H1 (cell line): ENCODE measurements at regions not wholly inside any gene's neighbourhood (a gene's known extent, or its start where the extent isn't known, plus 50 kb on each side); places are given as distances from the start of the nearest gene placed in this dataset.

ENCODE experiments used
- CTCF ChIA-PET: fragments of 300-600 bp; sonication (Branson Sonifier 250); formaldehyde crosslinking; loops from one replicate; lab custom pipeline; 2021; ENCODE audit not compliant: partially characterized antibody; lab: Charles Lee
- POLR2A ChIA-PET: fragments of 300-600 bp; sonication (Branson Sonifier 250); formaldehyde crosslinking; loops from one replicate; lab custom pipeline; 2021; ENCODE audit warnings: inconsistent platforms; ENCODE audit not compliant: partially characterized antibody; lab: Charles Lee
- DNase-seq, 2 experiments: peaks; one replicate each; pipeline versions ENCODE4 v3.0.0 to v3.0.0-alpha.2; 2010 to 2022; ENCODE audit warnings: low spot score in 2 of 2, low read depth in 1 of 2, mixed read lengths in 1 of 2
- FAIRE-seq: peaks from 2 replicates; lab custom pipeline; 2011; peaks lifted over from hg19 to GRCh38; lab: Jason Lieb, UNC
- H2AFZ ChIP-seq: 2 replicates; pipeline ENCODE4 v1.8.1; 2012; ENCODE audit warnings: low read length, inconsistent platforms
- H2AK5ac ChIP-seq: 2 replicates; pipeline ENCODE4 v1.6.1; 2013; ENCODE audit warnings: low read depth, low read length
- H2BK120ac ChIP-seq: replicated peaks from 2 replicates; pipeline ENCODE3; 2013; ENCODE audit warnings: low read depth, low read length, inconsistent platforms
- H2BK12ac ChIP-seq: 2 replicates; pipeline ENCODE4 v1.6.1; 2013; ENCODE audit warnings: low read depth, low read length
- H2BK15ac ChIP-seq: 2 replicates; pipeline ENCODE4 v1.6.1; 2013; ENCODE audit warnings: low read length
- H2BK20ac ChIP-seq: 2 replicates; pipeline ENCODE4 v1.6.1; 2013; ENCODE audit warnings: low read length
- H2BK5ac ChIP-seq: 2 replicates; pipeline ENCODE4 v1.6.1; 2013; ENCODE audit warnings: low read depth, low read length
- H3K14ac ChIP-seq: 2 replicates; pipeline ENCODE4 v1.6.1; 2013; ENCODE audit warnings: inconsistent platforms; ENCODE audit not compliant: insufficient read length
- H3K18ac ChIP-seq: 2 replicates; pipeline ENCODE4 v1.6.1; 2013; ENCODE audit warnings: low read length; ENCODE audit errors: extremely low read depth
- H3K23ac ChIP-seq: 2 replicates; pipeline ENCODE4 v1.6.1; 2013; ENCODE audit warnings: inconsistent platforms; ENCODE audit not compliant: insufficient read length
- H3K23me2 ChIP-seq: 2 replicates; pipeline ENCODE4 v1.6.1; 2013; ENCODE audit warnings: low read depth, low read length
- H3K27ac ChIP-seq: 2 replicates; pipeline ENCODE4 v1.6.1; 2011; ENCODE audit warnings: low read depth, low read length, inconsistent platforms
- H3K27me3 ChIP-seq, 4 experiments: replicated peaks in 1 of 4; 1 replicate in 1 of 4; 2 replicates in 3 of 4; pipeline versions ENCODE4 v1.6.1 to v1.8.1; 2011 to 2013; ENCODE audit warnings: low read length in 3 of 4, mild to moderate bottlenecking in 3 of 4, inconsistent platforms in 2 of 4, mixed read lengths in 2 of 4, moderate library complexity in 1 of 4; ENCODE audit not compliant: control insufficient read depth in 3 of 4, insufficient read depth in 3 of 4; ENCODE audit errors: extremely low read depth in 1 of 4
- H3K36me3 ChIP-seq, 4 experiments: 2 replicates each; pipeline versions ENCODE4 v1.6.1 to v1.8.1; 2011 to 2013; ENCODE audit warnings: mild to moderate bottlenecking in 4 of 4, low read length in 3 of 4, moderate library complexity in 2 of 4, control low read depth in 1 of 4, inconsistent platforms in 1 of 4; ENCODE audit not compliant: insufficient read depth in 4 of 4, control insufficient read depth in 2 of 4
- H3K4ac ChIP-seq: replicated peaks from 2 replicates; pipeline ENCODE3; 2013; ENCODE audit warnings: low read length, low read depth, mixed read lengths, inconsistent platforms; ENCODE audit not compliant: insufficient read length
- H3K4me1 ChIP-seq, 4 experiments: replicated peaks in 1 of 4; 1 replicate in 1 of 4; 2 replicates in 3 of 4; pipeline versions ENCODE4 v1.6.1 to v1.8.1; 2011 to 2013; ENCODE audit warnings: low read length in 3 of 4, inconsistent platforms in 2 of 4, mixed read lengths in 1 of 4; ENCODE audit not compliant: insufficient read depth in 4 of 4, control insufficient read depth in 3 of 4
- H3K4me2 ChIP-seq, 2 experiments: 2 replicates each; pipeline versions ENCODE4 v1.6.1 to v1.8.1; 2011 to 2013; ENCODE audit warnings: low read depth in 2 of 2, low read length in 2 of 2, control low read depth in 1 of 2, inconsistent platforms in 1 of 2, mild to moderate bottlenecking in 1 of 2; ENCODE audit not compliant: insufficient read depth in 1 of 2
- H3K4me3 ChIP-seq, 4 experiments: fragments of 200-600, 300-600 bp in 1 of 4; sonication (generic), shearing (Covaris generic), sonication (Bioruptor Twin) in 1 of 4; 2 replicates each; pipeline versions ENCODE4 v1.5.1 to v1.8.1; 2011 to 2016; ENCODE audit warnings: low read length in 4 of 4, low read depth in 3 of 4, control low read depth in 2 of 4, inconsistent platforms in 2 of 4, mild to moderate bottlenecking in 2 of 4, mixed read lengths in 1 of 4, moderate library complexity in 1 of 4; ENCODE audit not compliant: insufficient read depth in 2 of 4; ENCODE audit errors: extremely low read depth in 1 of 4
- H3K56ac ChIP-seq: replicated peaks from 2 replicates; pipeline ENCODE3; 2013; ENCODE audit warnings: low read depth, mild to moderate bottlenecking, mixed read lengths, low read length, inconsistent platforms; ENCODE audit not compliant: insufficient read length
- H3K79me1 ChIP-seq: 2 replicates; pipeline ENCODE4 v1.6.1; 2013; ENCODE audit warnings: low read depth, low read length, control low read depth
- H3K79me2 ChIP-seq, 2 experiments: 2 replicates each; pipeline versions ENCODE4 v1.6.1 to v1.8.1; 2012 to 2013; ENCODE audit warnings: low read length in 2 of 2, mild to moderate bottlenecking in 2 of 2, inconsistent platforms in 1 of 2; ENCODE audit not compliant: insufficient read depth in 2 of 2, control insufficient read depth in 1 of 2
- H3K9ac ChIP-seq, 4 experiments: replicated peaks in 1 of 4; 1 replicate in 1 of 4; 2 replicates in 3 of 4; pipeline versions ENCODE4 v1.6.1 to v1.8.1; 2011 to 2013; ENCODE audit warnings: low read depth in 3 of 4, low read length in 3 of 4, control low read depth in 2 of 4, mild to moderate bottlenecking in 2 of 4, moderate library complexity in 2 of 4, inconsistent platforms in 1 of 4; ENCODE audit errors: extremely low read depth in 1 of 4
- H3K9me3 ChIP-seq, 2 experiments: 2 replicates each; pipeline versions ENCODE4 v1.6.1 to v1.8.1; 2012 to 2013; ENCODE audit warnings: mild to moderate bottlenecking in 2 of 2, moderate library complexity in 2 of 2, control low read depth in 1 of 2, inconsistent platforms in 1 of 2, low read depth in 1 of 2, low read length in 1 of 2, mixed read lengths in 1 of 2; ENCODE audit not compliant: insufficient read depth in 2 of 2
- H4K20me1 ChIP-seq, 2 experiments: replicated peaks in 1 of 2; 2 replicates each; pipeline versions ENCODE3 to v1.8.1; 2011 to 2013; ENCODE audit warnings: inconsistent platforms in 2 of 2, low read length in 2 of 2, mild to moderate bottlenecking in 1 of 2; ENCODE audit not compliant: insufficient read depth in 2 of 2, control insufficient read depth in 1 of 2
- H4K5ac ChIP-seq: 2 replicates; pipeline ENCODE4 v1.6.1; 2013; ENCODE audit warnings: low read length, low read depth, mixed read lengths, inconsistent platforms; ENCODE audit not compliant: insufficient read length
- H4K8ac ChIP-seq: 2 replicates; pipeline ENCODE4 v1.8.0; 2013; ENCODE audit warnings: mild to moderate bottlenecking, moderate library complexity, low read length, inconsistent platforms; ENCODE audit not compliant: insufficient read depth; ENCODE audit errors: extremely low read depth
- H4K91ac ChIP-seq: replicated peaks from 2 replicates; pipeline ENCODE3; 2013; ENCODE audit warnings: low read length, mixed read lengths, inconsistent platforms; ENCODE audit not compliant: insufficient read length
- BACH1 ChIP-seq: IDR thresholded peaks from 2 replicates; pipeline ENCODE4 v1.6.1; 2012; ENCODE audit warnings: low read length, improper control_type of control experiment
- BCL11A ChIP-seq, 2 experiments: IDR thresholded peaks; one replicate each; pipeline ENCODE4 v1.6.1; 2011; ENCODE audit warnings: low read depth in 2 of 2, low read length in 2 of 2, mild to moderate bottlenecking in 2 of 2
- EZH2 ChIP-seq: fragments of 200-600 bp; sonication (generic); IDR thresholded peaks from 2 replicates; pipeline ENCODE4 v1.7.1; 2012; ENCODE audit warnings: low read depth, mild to moderate bottlenecking, moderate library complexity, low read length, inconsistent platforms; ENCODE audit not compliant: severe bottlenecking
- FOSL1 ChIP-seq: IDR thresholded peaks from 2 replicates; pipeline ENCODE4 v1.6.1; 2011; ENCODE audit warnings: mild to moderate bottlenecking, low read depth, low read length, moderate library complexity; ENCODE audit not compliant: insufficient read depth
- HDAC2 ChIP-seq, 2 experiments: fragments of 300-600 bp in 1 of 2; sonication (generic) in 1 of 2; IDR thresholded peaks; 2 replicates each; pipeline ENCODE4 v1.6.1; 2011 to 2012; ENCODE audit warnings: low read depth in 2 of 2, low read length in 2 of 2, mild to moderate bottlenecking in 2 of 2, moderate library complexity in 2 of 2, borderline replicate concordance in 1 of 2, inconsistent platforms in 1 of 2
- NANOG ChIP-seq: IDR thresholded peaks from 2 replicates; pipeline ENCODE4 v1.6.1; 2011; ENCODE audit warnings: low read length, low read depth, mild to moderate bottlenecking, inconsistent platforms; ENCODE audit not compliant: insufficient read depth, poor library complexity, severe bottlenecking
- PHF8 ChIP-seq: fragments of 200-600 bp; sonication (generic); conservative IDR thresholded peaks from 2 replicates; pipeline ENCODE4 v1.7.1; 2012; ENCODE audit warnings: low read depth, mild to moderate bottlenecking, inconsistent platforms, low read length, moderate library complexity
- POLR2A ChIP-seq, 2 experiments: IDR thresholded peaks; 1 replicate in 1 of 2; 2 replicates in 1 of 2; pipeline ENCODE4 v1.6.1; 2011; ENCODE audit warnings: low read depth in 2 of 2, low read length in 2 of 2, mild to moderate bottlenecking in 2 of 2; ENCODE audit errors: control extremely low read depth in 1 of 2
- POU5F1 ChIP-seq: IDR thresholded peaks from 2 replicates; pipeline ENCODE4 v1.6.1; 2011; ENCODE audit warnings: low read depth, mild to moderate bottlenecking, low read length, moderate library complexity
- TBP ChIP-seq: IDR thresholded peaks from 2 replicates; pipeline ENCODE4 v1.6.1; 2011; ENCODE audit warnings: low read depth, low read length, improper control_type of control experiment
- WGBS, 2 experiments: shearing (Covaris generic) in 1 of 2; methylation state at CpG; one replicate each; pipeline versions ENCODE4 v1.1.6 to v1.1.7; 2013 to 2015; ENCODE audit warnings: low lambda C conversion rate in 2 of 2, mixed read lengths in 2 of 2, inconsistent platforms in 1 of 2, low coverage in 1 of 2, missing lambda C conversion rate in 1 of 2; ENCODE audit not compliant: insufficient replicate concordance in 2 of 2, insufficient coverage in 1 of 2, insufficient read length in 1 of 2; ENCODE audit errors: extremely low coverage in 1 of 2, missing lambda C conversion rate in 1 of 2; 5-methylcytosine and 5-hydroxymethylcytosine counted together
- TF ChIP-seq, protein P1 (sequence below): IDR thresholded peaks from 2 replicates; pipeline ENCODE4 v1.6.1; 2012; ENCODE audit warnings: inconsistent platforms

DNA sequence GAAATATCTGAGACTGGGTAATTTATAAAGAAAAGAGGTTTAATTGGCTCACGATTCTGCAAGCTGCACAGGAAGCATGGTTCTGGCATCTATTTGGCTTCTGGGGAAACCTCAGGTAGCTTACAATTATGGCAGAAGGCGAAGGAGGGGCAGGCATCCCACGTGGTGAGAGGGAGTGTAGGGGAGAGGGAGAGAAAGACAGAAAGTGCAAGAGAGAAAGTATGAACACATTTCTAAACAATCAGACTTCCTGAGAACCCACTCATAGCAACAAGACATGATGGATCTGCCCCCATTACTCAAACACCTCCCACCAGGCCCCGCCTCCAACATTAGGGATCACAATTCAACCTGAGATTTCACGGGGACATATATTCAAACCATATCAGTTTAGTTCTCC lies 107.4 kb downstream of the PERP start:
- Histone ChIP-seq H2BK120ac (no peak overlapping the region), H4K91ac (no peak overlapping the region), H3K56ac (no peak overlapping the region), H3K4me2 (no peak overlapping the region), H3K18ac (no peak overlapping the region), H4K20me1 (no peaks in the 10 kb centered on the region), H2BK12ac (no peak overlapping the region), H2BK20ac (no peak overlapping the region), H3K23me2 (no peaks in the 10 kb centered on the region), H3K79me1 (no peaks in the 10 kb centered on the region), H3K27ac (no peak overlapping the region), H3K79me2 (no peaks in the 10 kb centered on the region), H3K23ac (no peak overlapping the region), H3K36me3 (no peaks in the 10 kb centered on the region), H4K8ac (no peak overlapping the region), H3K27me3 (peaks cover 0 to 1% (median 0%) of the 10 kb centered on the region in 4 experiments; a peak in 1 of 7 replicates), H2BK15ac (no peak overlapping the region), H2BK5ac (no peak overlapping the region), H3K4me1 (peaks cover 0 to 2% (median 0%) of the 10 kb centered on the region in 4 experiments; a peak in 1 of 7 replicates), H2AFZ (no peak overlapping the region), H3K14ac (no peak overlapping the region), H2AK5ac (no peak overlapping the region), H3K4ac (no peak overlapping the region), H3K4me3 (no peak overlapping the region), H4K5ac (no peak overlapping the region), H3K9ac (no peak overlapping the region), H3K9me3 (peaks cover 0 to 4% of the 10 kb centered on the region in 2 experiments; a peak in 2 of 4 replicates)
- DNase-seq (no peak), FAIRE-seq (no peak)
- WGBS, 2 experiments: 84% methylated on average over 5 of the region's 5 CpGs; no CpG with 5 or more reads in 1 of the 2 experiments
- ChIA-PET CTCF (interaction anchor here (0.5 to 4.1 kb wide), 9 partner anchors 10 to 358 kb away, joined by 3 to 17 read pairs (median 3); no protein-coding TSS in a partner anchor), POLR2A (no interaction called here)
- TF ChIP-seq PHF8 (no peak), HDAC2 (IDR thresholded peaks at IDR 0.05; ENCODE audit: borderline replicate concordance in 1 of 2, low read depth in 2 of 2, low read length in 2 of 2) (no peak), POLR2A (IDR thresholded peaks at IDR 0.05; ENCODE audit: control extremely low read depth in 1 of 2, low read depth in 2 of 2, low read length in 2 of 2) (no peak), EZH2 (no peak), BCL11A (IDR thresholded peaks at IDR 0.05; ENCODE audit: low read depth in 2 of 2, low read length in 2 of 2) (no peak), NANOG (no peak), BACH1 (no peak), TBP (no peak), FOSL1 (no peak), POU5F1 (no peak)
- TF ChIP-seq, protein P1, sequence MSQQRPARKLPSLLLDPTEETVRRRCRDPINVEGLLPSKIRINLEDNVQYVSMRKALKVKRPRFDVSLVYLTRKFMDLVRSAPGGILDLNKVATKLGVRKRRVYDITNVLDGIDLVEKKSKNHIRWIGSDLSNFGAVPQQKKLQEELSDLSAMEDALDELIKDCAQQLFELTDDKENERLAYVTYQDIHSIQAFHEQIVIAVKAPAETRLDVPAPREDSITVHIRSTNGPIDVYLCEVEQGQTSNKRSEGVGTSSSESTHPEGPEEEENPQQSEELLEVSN: no peak
